K562 (cell line): ENCODE measurements at regions not wholly inside any gene's neighbourhood (a gene's known extent, or its start where the extent isn't known, plus 50 kb on each side); places are given as distances from the start of the nearest gene placed in this dataset.
"Not testable (repeated sequence)": the region's sequence is repeated elsewhere in the genome, so short reads cannot be mapped to it uniquely, and the experiment has no call there.

ENCODE experiments used
- ATAC-seq: fragments of 200-7000 bp; cut with Tn5 transposase; 3 replicates; pipeline ENCODE4 v1.9.1; 2020; ENCODE audit warnings: moderate library complexity
- BruUV-seq: library from RNA; stranded (reverse); fragments of 400-500 nt; replicated peaks from 2 replicates; lab custom pipeline; 2021; lab: Mats Ljungman, UMichigan
- CTCF ChIA-PET: fragments of 300-600 bp; formaldehyde crosslinking; extraction: SDS; loops from one replicate; lab custom pipeline; 2021; ENCODE audit warnings: low intra/inter-chr PET ratio; lab: Yijun Ruan, JAX
- POLR2A ChIA-PET: fragments of 300-600, 350-650 bp; sonication (Branson Sonifier 250); formaldehyde crosslinking; extraction: SDS; loops from one replicate; lab custom pipeline; 2021; ENCODE audit warnings: antibody characterized with exemption, inconsistent platforms; lab: Yijun Ruan, JAX
- DNase-seq, 4 experiments: peaks; one replicate each; pipeline versions ENCODE4 v3.0.0 to v3.0.0-alpha.2; 2011 to 2018; ENCODE audit warnings: low spot score in 3 of 4, mixed read lengths in 3 of 4; ENCODE audit errors: extremely low read depth in 1 of 4
- FAIRE-seq: peaks from 2 replicates; lab custom pipeline; 2011; peaks lifted over from hg19 to GRCh38; lab: Jason Lieb, UNC
- H2AFZ ChIP-seq: 2 replicates; pipeline ENCODE4 v1.6.0; 2011; ENCODE audit warnings: low read depth, low read length, control low read depth, inconsistent platforms
- H3K27ac ChIP-seq: fragments of 200-600 bp; 3 replicates; pipeline ENCODE4 v1.8.0; 2011; ENCODE audit warnings: low read depth, mild to moderate bottlenecking, control low read depth, inconsistent platforms, low read length, moderate library complexity, mixed read lengths; ENCODE audit errors: extremely low read depth
- H3K27me3 ChIP-seq, 2 experiments: fragments of 300-600 bp in 1 of 2; 2 replicates in 1 of 2; 3 replicates in 1 of 2; pipeline versions ENCODE4 v1.6.0 to v1.8.0; 2011; ENCODE audit warnings: inconsistent platforms in 2 of 2, low read length in 2 of 2, mild to moderate bottlenecking in 1 of 2, mixed read lengths in 1 of 2, moderate library complexity in 1 of 2; ENCODE audit not compliant: control insufficient read depth in 2 of 2, insufficient read depth in 2 of 2
- H3K36me3 ChIP-seq: fragments of 300-600 bp; 3 replicates; pipeline ENCODE4 v1.8.0; 2011; ENCODE audit warnings: mild to moderate bottlenecking, low read length, inconsistent platforms; ENCODE audit not compliant: control insufficient read depth, insufficient read depth
- H3K4me1 ChIP-seq, 2 experiments: fragments of 200-600 bp in 1 of 2; replicated peaks in 1 of 2; 2 replicates in 1 of 2; 3 replicates in 1 of 2; pipeline versions ENCODE4 v1.5.1 to v1.8.0; 2011; ENCODE audit warnings: inconsistent platforms in 2 of 2, low read length in 2 of 2, mild to moderate bottlenecking in 1 of 2, mixed read lengths in 1 of 2, moderate library complexity in 1 of 2; ENCODE audit not compliant: control insufficient read depth in 2 of 2, insufficient read depth in 2 of 2
- H3K4me2 ChIP-seq: 2 replicates; pipeline ENCODE4 v1.6.1; 2011; ENCODE audit warnings: low read length, control low read depth, inconsistent platforms, mixed read lengths; ENCODE audit not compliant: insufficient read depth
- H3K4me3 ChIP-seq: fragments of 200-600 bp; sonication (generic), shearing (Covaris generic); 2 replicates; pipeline ENCODE4 v1.5.1; 2016; ENCODE audit warnings: control low read depth, inconsistent platforms
- H3K79me2 ChIP-seq: fragments of 200-600 bp; 3 replicates; pipeline ENCODE4 v1.8.0; 2011; ENCODE audit warnings: low read length, inconsistent platforms; ENCODE audit not compliant: control insufficient read depth, insufficient read depth
- H3K9ac ChIP-seq, 2 experiments: 2 replicates each; pipeline versions ENCODE4 v1.6.0 to v1.6.1; 2011; ENCODE audit warnings: low read depth in 2 of 2, low read length in 2 of 2, control low read depth in 1 of 2, inconsistent platforms in 1 of 2, mild to moderate bottlenecking in 1 of 2, mixed read lengths in 1 of 2; ENCODE audit not compliant: insufficient read depth in 1 of 2
- H3K9me1 ChIP-seq: one replicate; pipeline ENCODE4 v1.6.0; 2011; ENCODE audit warnings: inconsistent platforms, mild to moderate bottlenecking, low read length, moderate library complexity; ENCODE audit not compliant: control insufficient read depth, insufficient read depth
- H3K9me3 ChIP-seq: replicated peaks from 2 replicates; pipeline ENCODE4 v1.5.1; 2011; ENCODE audit warnings: low read depth, low read length, inconsistent platforms; ENCODE audit not compliant: control insufficient read depth, insufficient read depth
- H4K20me1 ChIP-seq: replicated peaks from 2 replicates; pipeline ENCODE4 v1.6.1; 2011; ENCODE audit warnings: low read length, inconsistent platforms, mixed read lengths; ENCODE audit not compliant: control insufficient read depth, insufficient read depth
- WGBS: fragments of 100-300 bp; shearing (Covaris generic); methylation state at CpG from one replicate; pipeline ENCODE4 v1.1.6; 2016; ENCODE audit warnings: low coverage, mixed read lengths; ENCODE audit not compliant: insufficient coverage; ENCODE audit errors: missing lambda C conversion rate; 5-methylcytosine and 5-hydroxymethylcytosine counted together
- in situ Hi-C: fragments of 300-500 bp; cut with MboI; formaldehyde crosslinking; loops from 4 replicates; pipeline ENCODE4 v1.15.0; 2018; ENCODE audit warnings: inconsistent platforms, mixed read lengths
- intact Hi-C: fragments of 100-400 bp; cut with micrococcal nuclease; formaldehyde crosslinking; loops from 2 replicates; pipeline ENCODE4 v1.14.2; 2022
- TF ChIP-seq, protein P1 (sequence below), 3 experiments: IDR thresholded peaks in 2 of 3; conservative IDR thresholded peaks in 1 of 3; 2 replicates each; pipeline ENCODE4 v1.5.1; 2011 to 2012; ENCODE audit warnings: low read length in 3 of 3, mild to moderate bottlenecking in 3 of 3, control low read depth in 2 of 3, improper control_type of control experiment in 1 of 3, inconsistent platforms in 1 of 3, low read depth in 1 of 3, mixed read lengths in 1 of 3, moderate library complexity in 1 of 3; ENCODE audit not compliant: insufficient read depth in 2 of 3

DNA sequence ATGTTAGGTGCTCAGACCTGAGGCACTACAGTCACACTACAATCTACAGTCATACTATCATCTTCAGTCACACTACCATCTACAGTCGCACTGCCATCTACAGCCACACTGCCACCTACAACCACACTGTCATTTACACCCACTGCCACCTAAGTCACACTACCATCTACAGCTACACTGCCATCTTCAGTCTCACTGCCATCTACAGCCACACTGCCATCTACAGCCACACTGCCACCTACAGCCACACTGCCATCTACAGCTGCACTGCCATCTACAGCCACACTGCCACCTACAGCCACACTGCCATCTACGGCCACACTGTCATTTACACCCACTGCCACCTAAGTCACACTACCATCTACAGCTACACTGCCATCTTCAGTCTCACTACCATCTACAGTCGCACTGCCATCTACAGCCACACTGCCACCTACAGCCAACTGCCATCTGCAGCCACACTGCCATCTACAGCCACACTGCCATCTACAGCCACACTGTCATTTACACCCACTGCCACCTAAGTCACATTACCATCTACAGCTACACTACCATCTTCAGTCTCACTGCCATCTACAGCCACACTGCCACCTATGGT, 155.2 kb upstream of the AFDN start:
- H3K27ac ChIP-seq, in situ Hi-C loops, FAIRE-seq, DNase-seq, H3K36me3 ChIP-seq, H3K9ac ChIP-seq, H3K79me2 ChIP-seq, H3K4me3 ChIP-seq, H3K9me1 ChIP-seq, intact Hi-C loops, H4K20me1 ChIP-seq, H3K4me2 ChIP-seq, ATAC-seq: not testable (repeated sequence)
- H3K27me3 ChIP-seq, result peaks cover 38 to 60% of the 10 kb centered on the region in 2 experiments
- TF ChIP-seq, protein P1, sequence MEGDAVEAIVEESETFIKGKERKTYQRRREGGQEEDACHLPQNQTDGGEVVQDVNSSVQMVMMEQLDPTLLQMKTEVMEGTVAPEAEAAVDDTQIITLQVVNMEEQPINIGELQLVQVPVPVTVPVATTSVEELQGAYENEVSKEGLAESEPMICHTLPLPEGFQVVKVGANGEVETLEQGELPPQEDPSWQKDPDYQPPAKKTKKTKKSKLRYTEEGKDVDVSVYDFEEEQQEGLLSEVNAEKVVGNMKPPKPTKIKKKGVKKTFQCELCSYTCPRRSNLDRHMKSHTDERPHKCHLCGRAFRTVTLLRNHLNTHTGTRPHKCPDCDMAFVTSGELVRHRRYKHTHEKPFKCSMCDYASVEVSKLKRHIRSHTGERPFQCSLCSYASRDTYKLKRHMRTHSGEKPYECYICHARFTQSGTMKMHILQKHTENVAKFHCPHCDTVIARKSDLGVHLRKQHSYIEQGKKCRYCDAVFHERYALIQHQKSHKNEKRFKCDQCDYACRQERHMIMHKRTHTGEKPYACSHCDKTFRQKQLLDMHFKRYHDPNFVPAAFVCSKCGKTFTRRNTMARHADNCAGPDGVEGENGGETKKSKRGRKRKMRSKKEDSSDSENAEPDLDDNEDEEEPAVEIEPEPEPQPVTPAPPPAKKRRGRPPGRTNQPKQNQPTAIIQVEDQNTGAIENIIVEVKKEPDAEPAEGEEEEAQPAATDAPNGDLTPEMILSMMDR (IDR thresholded peaks at IDR 0.05 in 2 of 3, conservative IDR thresholded peaks at IDR 0.05 in 1 of 3; ENCODE audit: insufficient read depth in 2 of 3, low read depth in 1 of 3, low read length in 3 of 3), result peak in 2 of 3 experiments; percentile 6 to 37; a peak in 2 of 6 replicates
- TF ChIP-seq, all 486 proteins: peak for 1; not testable (repeated sequence) for 485
- BruUV-seq, H2AFZ ChIP-seq, POLR2A ChIA-PET, H3K4me1 ChIP-seq, H3K9me3 ChIP-seq, CTCF ChIA-PET: not testable (repeated sequence)
- WGBS, result 0% methylated on average over 3 of the region's 3 CpGs
